H1 (cell line): ENCODE measurements at regions not wholly inside any gene's neighbourhood (a gene's known extent, or its start where the extent isn't known, plus 50 kb on each side); places are given as distances from the start of the nearest gene placed in this dataset.

Experiments
- BACH1 ChIP-seq: IDR thresholded peaks from 2 replicates; pipeline ENCODE4 v1.6.1; 2012; ENCODE audit warnings: low read length, improper control_type of control experiment
- EGR1 ChIP-seq: IDR thresholded peaks from 2 replicates; pipeline ENCODE4 v1.6.1; 2011; ENCODE audit warnings: low read depth, low read length, borderline replicate concordance
- RNF2 ChIP-seq: fragments of 200-900, 300-1000 bp; sonication (generic); IDR thresholded peaks from 2 replicates; pipeline ENCODE4 v1.7.1; 2016; ENCODE audit warnings: borderline replicate concordance, low read depth, mild to moderate bottlenecking, antibody characterized with exemption, low read length; ENCODE audit not compliant: poor library complexity, severe bottlenecking; ENCODE audit errors: missing control alignments

DNA sequence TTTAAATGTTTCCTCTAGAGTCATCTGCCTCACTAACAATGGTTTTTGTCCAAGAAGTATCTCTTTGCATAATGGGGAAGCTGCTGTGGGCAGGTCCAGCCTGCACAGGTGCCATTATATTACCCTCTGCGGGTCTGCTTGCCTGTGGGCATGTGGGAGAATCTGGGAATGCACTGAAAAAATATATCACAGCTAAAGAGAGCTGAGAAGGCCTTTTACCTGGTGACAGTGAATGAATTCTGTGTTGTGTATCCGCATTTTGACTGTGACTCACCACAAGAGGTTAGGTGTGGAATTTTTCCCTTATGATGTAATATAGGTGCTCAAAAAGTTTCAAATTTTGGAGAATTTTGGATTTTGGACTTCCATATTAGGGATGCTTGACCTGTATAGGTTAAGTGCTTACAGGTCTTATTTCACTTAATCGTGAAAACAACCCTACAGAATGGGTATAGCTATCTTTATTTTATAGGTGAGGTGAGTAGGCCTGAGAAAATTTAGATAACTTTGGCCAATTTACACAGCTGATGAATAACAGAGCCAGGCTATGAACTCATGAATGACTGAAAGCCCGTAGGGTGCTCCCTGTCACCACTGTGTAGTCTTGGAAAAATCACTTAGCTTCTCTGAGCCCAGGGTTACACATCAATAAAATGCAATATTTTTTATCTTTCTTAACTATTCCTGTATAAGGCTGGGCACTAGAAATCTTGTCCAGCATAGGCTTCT lies 198.0 kb upstream of the EPHA5 start (continued):
- TF ChIP-seq EGR1: no peak
- TF ChIP-seq RNF2: no peak
- no peak for TF ChIP-seq BACH1
- TF ChIP-seq, all 59 proteins: peak for 0
